ENCODE measurements at regions not wholly inside any gene's neighbourhood (a gene's known extent, or its start where the extent isn't known, plus 50 kb on each side); places are given as distances from the start of the nearest gene placed in this dataset.
"Not testable (repeated sequence)": the region's sequence is repeated elsewhere in the genome, so short reads cannot be mapped to it uniquely, and the experiment has no call there.

GRCh38 chr6:126206504-126207246 is 133.2 kb upstream of the CENPW start:
- no peak for DNase-seq

GRCh38 chr6:126210398-126211075 is 129.4 kb upstream of the CENPW start:
- no peak for DNase-seq

- no peak for DNase-seq
These were observed 122.4 kb upstream of the CENPW start for GRCh38 chr6:126217497-126217896.

- not testable (repeated sequence) for DNase-seq
These were observed 119.0 kb upstream of the CENPW start for GRCh38 chr6:126220901-126221300.

- DNase-seq: no peak
These were observed 111.8 kb upstream of the CENPW start for GRCh38 chr6:126227833-126228702.

- DNase-seq: no peak
These were observed 107.2 kb upstream of the CENPW start for GRCh38 chr6:126232671-126233070.

GRCh38 chr6:126233192-126233591 is 106.7 kb upstream of the CENPW start:
- no peak for DNase-seq

GRCh38 chr6:126235363-126235762 is 104.6 kb upstream of the CENPW start:
- no peak for DNase-seq

- no peak for DNase-seq
These were observed 94.8 kb upstream of the CENPW start for GRCh38 chr6:126245077-126245476.

- no peak for DNase-seq
These were observed 87.8 kb upstream of the CENPW start for GRCh38 chr6:126252154-126252553.

GRCh38 chr6:126253431-126253830 is 86.5 kb upstream of the CENPW start:
- no peak for DNase-seq

GRCh38 chr6:126258150-126258549 is 81.8 kb upstream of the CENPW start:
- DNase-seq: no peak

GRCh38 chr6:126261792-126262421 is 78.0 kb upstream of the CENPW start:
- DNase-seq: no peak

- DNase-seq: no peak
These were observed 75.7 kb upstream of the CENPW start for GRCh38 chr6:126264265-126264664.

GRCh38 chr6:126266664-126267063 is 73.3 kb upstream of the CENPW start:
- DNase-seq: no peak

GRCh38 chr6:126267626-126268025 is 72.3 kb upstream of the CENPW start:
- DNase-seq: no peak

- DNase-seq: no peak
These were observed 71.8 kb upstream of the CENPW start for GRCh38 chr6:126268092-126268491.

- DNase-seq: no peak
These were observed 59.6 kb upstream of the CENPW start for GRCh38 chr6:126280287-126280686.

- no peak for DNase-seq
These were observed 54.0 kb upstream of the CENPW start for GRCh38 chr6:126285871-126286365.

All from GDM1 (cell line).